ENCODE measurements at regions not wholly inside any gene's neighbourhood (a gene's known extent, or its start where the extent isn't known, plus 50 kb on each side); places are given as distances from the start of the nearest gene placed in this dataset.
"Not testable (repeated sequence)": the region's sequence is repeated elsewhere in the genome, so short reads cannot be mapped to it uniquely, and the experiment has no call there.

- H3K27me3 ChIP-seq: no peaks in the 10 kb centered on the region
- H3K27ac ChIP-seq: no peak overlapping the region
- H3K9me3 ChIP-seq: no peaks in the 10 kb centered on the region
- no peak for DNase-seq (ENCODE audit: low spot score in 2 of 2)
- WGBS: 85% methylated on average over 2 of the region's 2 CpGs
- no peaks in the 10 kb centered on the region for H3K4me1 ChIP-seq
- TF ChIP-seq POLR2A (IDR thresholded peaks at IDR 0.05): no peak
- TF ChIP-seq POLR2AphosphoS5 (IDR thresholded peaks at IDR 0.05): no peak
- TF ChIP-seq CTCF (IDR thresholded peaks at IDR 0.05): no peak
- no peak for TF ChIP-seq EP300 (IDR thresholded peaks at IDR 0.05)
- H3K4me3 ChIP-seq: no peak overlapping the region
- no peaks in the 10 kb centered on the region for H3K36me3 ChIP-seq
Measured at GRCh38 chr9:11676821-11677220, 1016.4 kb upstream of the TYRP1 start.

GRCh38 chr9:11686733-11687132 is 1006.5 kb upstream of the TYRP1 start:
- Histone ChIP-seq H3K9me3 (no peaks in the 10 kb centered on the region), H3K4me3 (no peak overlapping the region), H3K4me1 (no peaks in the 10 kb centered on the region), H3K27ac (no peak overlapping the region), H3K27me3 (no peaks in the 10 kb centered on the region), H3K36me3 (no peaks in the 10 kb centered on the region)
- TF ChIP-seq CTCF (IDR thresholded peaks at IDR 0.05) (no peak), POLR2AphosphoS5 (IDR thresholded peaks at IDR 0.05) (no peak), EP300 (IDR thresholded peaks at IDR 0.05) (no peak), POLR2A (IDR thresholded peaks at IDR 0.05) (no peak)
- DNase-seq (ENCODE audit: low spot score in 2 of 2): no peak

- TF ChIP-seq CTCF (IDR thresholded peaks at IDR 0.05): no peak
- no peak for TF ChIP-seq POLR2A (IDR thresholded peaks at IDR 0.05)
- TF ChIP-seq EP300 (IDR thresholded peaks at IDR 0.05): no peak
Measured at GRCh38 chr9:11697126-11697525, 996.1 kb upstream of the TYRP1 start.

GRCh38 chr9:11701706-11702105 is 991.5 kb upstream of the TYRP1 start:
- Histone ChIP-seq H3K27me3 (no peaks in the 10 kb centered on the region), H3K4me1 (no peaks in the 10 kb centered on the region), H3K36me3 (no peaks in the 10 kb centered on the region), H3K27ac (no peak overlapping the region), H3K4me3 (no peak overlapping the region), H3K9me3 (no peaks in the 10 kb centered on the region)
- 77% methylated on average over 3 of the region's 3 CpGs for WGBS
- DNase-seq (ENCODE audit: low spot score in 2 of 2): no peak
- TF ChIP-seq POLR2A (IDR thresholded peaks at IDR 0.05) (no peak), POLR2AphosphoS5 (IDR thresholded peaks at IDR 0.05) (no peak), CTCF (IDR thresholded peaks at IDR 0.05) (no peak), EP300 (IDR thresholded peaks at IDR 0.05) (no peak)

More at GRCh38 chr9:11697126-11697525, 996.1 kb upstream of the TYRP1 start:
- no peak for DNase-seq (ENCODE audit: low spot score in 2 of 2)
- no peak overlapping the region for H3K4me3 ChIP-seq
- H3K27ac ChIP-seq: no peak overlapping the region
- no peaks in the 10 kb centered on the region for H3K36me3 ChIP-seq
- no peaks in the 10 kb centered on the region for H3K27me3 ChIP-seq
- no peaks in the 10 kb centered on the region for H3K9me3 ChIP-seq
- no peaks in the 10 kb centered on the region for H3K4me1 ChIP-seq

GRCh38 chr9:11702548-11702947 is 990.6 kb upstream of the TYRP1 start:
- TF ChIP-seq POLR2A (IDR thresholded peaks at IDR 0.05) (no peak), POLR2AphosphoS5 (IDR thresholded peaks at IDR 0.05) (no peak), CTCF (IDR thresholded peaks at IDR 0.05) (no peak), EP300 (IDR thresholded peaks at IDR 0.05) (no peak)
- WGBS: 84% methylated on average over 2 of the region's 2 CpGs
- Histone ChIP-seq H3K4me1 (no peaks in the 10 kb centered on the region), H3K4me3 (no peak overlapping the region), H3K27ac (no peak overlapping the region), H3K27me3 (no peaks in the 10 kb centered on the region), H3K9me3 (no peaks in the 10 kb centered on the region), H3K36me3 (no peaks in the 10 kb centered on the region)
- no peak for DNase-seq (ENCODE audit: low spot score in 2 of 2)

GRCh38 chr9:11704198-11704597 is 989.0 kb upstream of the TYRP1 start:
- 9% methylated on average over 1 of the region's 1 CpG for WGBS

More at GRCh38 chr9:11704198-11704597, 989.0 kb upstream of the TYRP1 start:
- H3K9me3 ChIP-seq; H3K4me1 ChIP-seq; H3K36me3 ChIP-seq; H3K27ac ChIP-seq; H3K27me3 ChIP-seq; H3K4me3 ChIP-seq; DNase-seq (ENCODE audit: low spot score in 2 of 2): not testable (repeated sequence)

Data from suprapubic skin (tissue), 4 donors.